ENCODE measurements at regions not wholly inside any gene's neighbourhood (a gene's known extent, or its start where the extent isn't known, plus 50 kb on each side); places are given as distances from the start of the nearest gene placed in this dataset.
"Not testable (repeated sequence)": the region's sequence is repeated elsewhere in the genome, so short reads cannot be mapped to it uniquely, and the experiment has no call there.

DNA sequence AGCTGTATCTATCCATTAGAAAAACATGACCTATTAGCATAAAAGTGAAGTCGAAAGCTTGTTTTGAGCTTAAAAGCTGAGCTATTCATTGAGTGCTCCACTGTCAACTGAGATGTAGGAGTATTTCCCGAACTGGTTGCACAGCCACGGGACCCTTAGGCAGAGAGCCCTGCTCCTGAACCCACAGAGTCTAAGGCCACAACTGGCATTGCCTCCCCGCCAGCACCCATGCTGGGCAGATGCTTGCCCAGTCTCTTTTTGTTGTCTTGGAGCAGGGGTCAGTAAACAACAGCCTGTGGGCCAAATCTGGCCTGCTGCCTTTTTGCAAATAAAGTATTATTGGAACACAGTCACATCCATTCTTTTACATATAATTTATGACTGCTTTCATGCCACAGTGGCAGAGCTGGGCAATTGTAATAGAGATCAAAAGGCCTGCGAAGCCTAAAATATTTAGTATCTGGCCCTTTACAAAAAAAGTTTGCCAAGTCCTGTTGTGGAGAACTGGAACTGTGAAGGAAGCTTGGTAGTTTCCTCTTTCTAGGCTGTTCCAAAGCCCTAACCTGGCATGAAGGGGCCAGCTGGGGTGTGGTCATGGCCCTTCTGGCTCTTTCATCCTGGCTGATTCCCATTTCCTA, 58.4 kb upstream of the WAPL start:
- no peak for DNase-seq (ENCODE audit: low spot score)

DNA sequence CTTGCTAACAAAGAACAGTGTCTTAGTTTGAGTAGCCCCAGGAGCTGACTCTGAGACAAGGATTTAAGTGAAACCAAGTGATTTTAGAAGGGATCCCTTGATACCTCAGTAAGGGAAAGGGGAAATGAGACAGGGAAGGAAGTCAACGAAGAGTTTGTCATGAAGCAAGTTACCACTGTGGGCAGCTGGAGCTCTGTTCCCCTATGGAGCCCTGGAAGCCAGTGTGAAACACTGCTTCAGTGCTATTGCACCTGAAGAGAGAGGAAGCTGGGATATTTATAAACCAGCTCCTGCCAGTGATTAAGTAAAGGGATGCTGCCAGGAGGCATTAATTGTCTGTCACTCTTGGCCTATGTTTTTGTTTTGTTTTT, 58.9 kb upstream of the WAPL start:
- no peak for DNase-seq (ENCODE audit: low spot score)

DNA sequence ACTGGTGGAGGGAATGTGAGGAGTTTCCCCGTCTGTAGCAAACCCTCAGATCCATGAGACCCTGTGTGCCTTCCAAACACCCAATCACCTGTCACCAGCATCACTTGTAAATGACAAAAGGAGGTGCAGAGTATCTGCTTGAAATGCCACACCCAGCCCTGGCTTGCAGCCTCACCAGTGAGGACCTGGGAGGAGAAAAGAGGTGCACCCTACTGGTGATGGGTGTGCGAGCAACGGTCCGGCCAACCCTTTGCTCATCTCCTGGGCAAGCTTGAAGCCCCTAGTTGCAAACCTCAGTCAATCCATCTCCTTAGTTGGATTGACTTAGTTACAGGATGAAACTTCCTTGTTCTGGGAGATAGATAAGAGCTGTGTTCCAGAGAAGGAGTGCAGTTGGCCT, 62.4 kb upstream of the WAPL start:
- no peak for DNase-seq (ENCODE audit: low spot score)

DNA sequence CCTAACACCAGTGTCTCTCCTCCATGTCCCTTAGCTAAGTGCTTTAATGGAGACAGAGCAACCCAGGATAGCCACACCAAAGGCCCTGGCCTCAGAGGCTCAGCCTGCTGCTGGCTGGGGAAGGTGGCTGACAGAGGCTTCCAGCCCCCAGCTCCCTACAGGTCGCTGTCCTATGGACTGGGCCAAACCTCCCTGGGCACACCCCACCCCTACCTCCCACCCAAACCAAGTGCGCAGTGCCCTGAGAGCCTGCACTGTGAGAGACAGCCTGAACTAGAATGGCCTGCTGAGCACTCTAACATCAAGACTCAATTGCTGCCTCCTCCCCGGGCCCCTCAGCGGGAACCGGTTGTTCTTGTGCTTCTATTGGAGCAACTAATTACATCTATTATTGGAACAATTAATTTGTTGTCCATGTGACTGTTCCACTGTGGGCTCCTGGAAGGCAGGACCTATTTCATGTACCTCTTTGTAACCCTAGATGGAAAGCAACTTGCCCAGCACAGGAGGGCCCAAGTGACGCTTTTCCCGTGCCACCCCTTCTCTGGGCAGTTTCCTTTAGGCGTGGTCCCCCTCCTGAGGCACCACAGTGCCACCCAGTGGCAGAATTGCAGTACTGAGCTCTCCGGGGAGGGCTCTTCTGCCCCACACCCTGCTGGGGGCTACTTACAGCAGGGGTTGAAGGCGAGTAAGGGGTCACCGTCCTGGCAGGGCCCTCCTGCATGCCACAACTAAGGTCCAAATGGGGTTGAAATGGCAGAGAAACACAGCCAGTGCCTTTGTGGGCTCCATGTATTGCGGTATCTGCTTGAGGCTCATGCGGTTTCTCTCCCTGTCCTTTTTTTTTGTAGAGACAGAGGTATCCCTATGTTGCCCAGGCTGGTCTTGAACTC, 63.7 kb upstream of the WAPL start:
- peak; percentile 77 for DNase-seq (ENCODE audit: low spot score)

DNA sequence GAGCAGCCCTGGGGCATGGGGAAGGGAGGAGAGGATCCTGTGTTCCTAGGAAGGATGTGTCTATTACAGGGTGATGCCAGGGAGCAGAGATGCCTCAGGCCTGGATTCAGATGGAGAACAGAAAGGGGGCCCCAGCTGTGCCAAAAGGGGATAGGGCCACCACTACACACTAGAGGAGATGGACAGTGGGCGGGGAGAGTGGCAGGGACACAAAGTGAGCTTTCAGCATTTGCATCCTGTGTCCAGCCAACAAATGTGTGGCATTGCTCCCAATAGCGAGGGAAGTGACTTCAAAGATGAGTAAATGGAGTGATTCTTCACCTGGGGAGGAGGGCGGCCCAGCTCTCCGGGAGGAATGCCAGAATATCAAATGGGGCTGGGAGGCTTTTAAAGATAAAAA, 64.9 kb upstream of the WAPL start:
- DNase-seq (ENCODE audit: low spot score) = no peak

DNA sequence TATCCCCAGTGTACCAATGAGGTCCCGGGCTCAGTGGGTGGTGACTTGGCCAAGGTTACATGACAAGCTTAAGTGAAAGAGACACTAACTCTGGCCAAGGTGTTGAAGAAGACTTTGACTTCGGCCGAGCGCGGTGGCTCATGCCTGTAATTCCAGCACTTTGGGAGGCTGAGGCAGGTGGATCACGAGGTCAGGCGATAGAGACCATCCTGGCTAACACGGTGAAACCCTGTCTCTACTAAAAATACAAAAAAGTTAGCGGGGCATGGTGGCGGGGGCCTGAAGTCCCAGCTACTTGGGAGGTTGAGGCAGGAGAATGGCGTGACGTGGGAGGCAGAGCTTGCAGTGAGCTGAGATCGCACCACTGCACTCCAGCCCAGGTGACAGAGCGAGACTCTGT, 65.6 kb upstream of the OPN4 start:
- not testable (repeated sequence) for DNase-seq (ENCODE audit: low spot score)

DNA sequence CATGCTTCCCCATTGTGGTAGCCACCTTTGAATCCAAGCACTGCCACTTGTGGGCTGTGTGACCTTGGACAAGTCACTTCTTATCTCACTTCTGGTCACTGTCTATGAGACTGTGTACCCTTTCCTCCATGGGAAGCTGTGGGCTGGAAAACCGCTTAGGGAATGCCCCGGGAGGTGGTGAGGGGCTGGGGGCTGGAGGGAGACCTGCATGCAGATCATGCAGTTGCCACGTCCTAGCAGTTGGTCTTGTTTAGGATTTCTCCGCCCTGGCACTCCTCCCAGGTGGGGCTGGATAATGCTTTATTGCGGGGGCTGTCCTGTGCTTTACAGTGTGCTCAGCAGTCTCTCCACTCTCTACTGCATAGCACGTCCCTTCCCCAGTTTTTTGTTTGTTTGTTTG, 62.9 kb upstream of the OPN4 start:
- no peak for DNase-seq (ENCODE audit: low spot score)

DNA sequence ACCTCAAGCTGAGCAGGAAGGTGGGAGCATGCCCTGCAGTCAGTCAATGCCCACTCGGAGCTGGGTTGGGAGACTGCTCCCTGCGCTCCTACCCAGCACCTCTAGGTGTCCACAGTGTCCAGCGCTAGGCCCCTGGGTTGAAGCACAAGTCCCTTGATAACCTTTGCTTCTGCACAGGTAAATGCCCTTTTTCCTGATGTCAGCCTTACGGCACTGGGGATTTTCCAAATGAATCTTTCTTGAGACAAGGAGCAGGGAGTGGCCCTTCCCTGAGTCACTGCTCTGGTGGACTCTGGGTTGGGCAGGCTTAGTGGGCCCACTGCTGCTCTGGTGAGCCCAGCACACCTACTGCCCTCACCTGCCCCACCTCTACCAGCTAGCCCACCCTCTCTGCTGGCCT, 61.9 kb upstream of the OPN4 start:
- DNase-seq (ENCODE audit: low spot score) = no peak

DNA sequence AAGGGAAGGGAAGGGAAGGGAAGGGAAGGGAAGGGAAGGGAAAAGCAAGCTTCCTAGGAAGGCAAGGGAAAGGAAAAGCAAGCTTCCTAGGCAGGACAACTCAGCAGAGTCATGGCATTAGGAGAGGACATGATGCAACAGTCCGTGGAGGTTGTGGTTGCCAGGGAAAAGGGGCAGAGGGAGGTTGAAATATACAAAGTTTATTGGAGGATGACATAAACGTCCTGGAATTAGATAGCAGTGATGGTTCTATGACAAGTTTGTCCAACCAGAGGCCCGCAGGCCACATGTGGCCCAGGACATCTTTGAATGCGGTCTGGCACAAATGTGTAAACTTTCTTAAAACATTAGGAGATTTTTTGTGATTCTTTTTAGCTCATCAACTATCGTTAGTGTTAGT, 59.8 kb upstream of the OPN4 start:
- no peak for DNase-seq (ENCODE audit: low spot score)

DNA sequence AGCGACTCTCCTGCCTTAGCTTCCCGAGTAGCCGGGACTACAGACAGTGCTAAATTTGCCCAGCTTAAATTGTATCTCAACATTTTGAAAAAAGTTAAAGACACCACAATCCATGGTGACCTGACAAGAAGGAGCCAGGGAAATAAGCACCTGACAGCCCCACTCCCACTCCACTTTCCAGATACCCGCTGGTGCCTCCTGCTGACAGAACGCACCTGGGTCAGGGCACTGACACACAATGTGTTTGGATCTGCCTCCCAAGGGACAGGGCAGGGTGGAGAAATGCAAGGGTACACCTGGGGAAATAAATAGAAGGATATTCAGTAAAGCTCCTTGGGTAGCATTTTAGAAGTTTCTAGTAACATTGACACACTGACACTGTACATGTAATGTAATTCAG, 58.9 kb upstream of the OPN4 start:
- DNase-seq (ENCODE audit: low spot score) = no peak

DNA sequence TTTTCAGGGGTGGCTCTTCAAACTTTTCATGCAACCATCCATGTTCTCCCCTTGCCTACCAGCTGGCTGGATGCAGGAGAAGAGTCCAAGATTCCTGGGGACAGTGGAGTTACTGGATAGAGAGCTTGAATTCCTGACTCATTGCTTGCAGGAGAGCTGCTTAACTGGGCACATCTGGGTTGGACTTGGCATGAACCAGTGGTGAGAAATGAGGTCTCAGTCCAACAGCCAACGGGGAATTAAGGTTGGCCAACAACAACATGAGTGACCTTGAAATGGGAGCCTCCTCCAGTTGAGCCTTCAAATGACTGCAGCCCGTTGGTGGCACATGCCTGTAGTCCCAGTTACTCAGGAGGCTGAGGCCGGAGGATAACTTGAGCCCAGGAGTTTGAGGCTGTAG, 58.1 kb upstream of the OPN4 start:
- no peak for DNase-seq (ENCODE audit: low spot score)

DNA sequence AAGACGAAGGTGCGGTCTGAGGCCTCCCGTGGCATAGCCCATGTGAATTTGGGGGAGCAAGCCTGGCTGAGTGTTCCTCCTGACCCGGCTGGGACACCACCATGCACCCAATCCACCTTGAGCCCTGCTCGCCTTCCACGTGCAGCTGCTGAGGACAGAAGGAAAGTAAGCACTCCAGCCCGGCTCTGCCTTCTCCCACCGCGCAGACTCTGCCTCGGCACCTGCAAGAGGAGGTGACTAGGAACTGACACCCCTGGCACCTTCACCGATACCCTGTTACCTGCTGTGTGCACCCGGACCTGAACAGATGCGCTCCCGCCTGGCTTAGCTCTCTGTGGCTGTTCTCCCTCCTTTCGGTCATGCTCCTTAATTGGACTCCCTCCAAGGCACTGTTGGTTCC, 57.0 kb upstream of the OPN4 start:
- DNase-seq (ENCODE audit: low spot score) = no peak

DNA sequence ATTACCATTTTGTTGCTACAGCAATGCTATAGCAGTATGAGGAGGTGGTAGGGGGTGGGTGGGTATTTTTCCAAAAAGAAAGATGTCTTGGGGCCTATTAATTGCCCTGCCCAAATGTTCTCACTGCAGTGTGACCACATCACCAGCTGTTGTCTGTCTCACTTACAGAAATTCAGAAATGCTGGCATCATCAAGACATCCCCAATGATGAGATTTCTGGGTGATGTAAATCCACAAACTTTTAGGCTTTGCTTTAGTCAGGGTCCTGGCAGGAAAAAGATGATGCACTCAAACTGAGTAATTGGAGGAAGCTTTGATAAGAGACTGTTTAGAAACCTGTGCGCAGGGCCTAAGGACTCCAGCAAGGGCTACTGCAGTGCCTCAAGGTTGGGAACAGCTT, 56.2 kb upstream of the OPN4 start:
- no peak for DNase-seq (ENCODE audit: low spot score)

DNA sequence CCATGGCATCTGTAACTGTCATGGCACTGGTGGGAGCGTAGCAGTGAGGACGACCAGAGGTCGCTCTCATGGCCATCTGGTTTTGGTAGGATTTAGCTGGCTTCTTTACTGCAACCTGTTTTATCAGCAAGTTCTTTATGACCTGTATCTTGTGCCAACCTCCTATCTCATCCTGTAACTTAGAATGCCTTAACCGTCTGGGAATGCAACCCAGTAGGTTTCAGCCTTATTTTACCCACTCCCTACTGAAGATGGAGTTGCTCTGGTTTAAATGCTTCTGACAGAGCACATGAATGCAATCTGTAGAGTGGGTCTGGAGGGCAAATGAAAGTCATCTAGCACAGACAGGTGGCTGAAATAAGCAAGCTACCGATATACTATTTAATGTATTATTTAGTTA, 55.3 kb upstream of the OPN4 start:
- no peak for DNase-seq (ENCODE audit: low spot score)

DNA sequence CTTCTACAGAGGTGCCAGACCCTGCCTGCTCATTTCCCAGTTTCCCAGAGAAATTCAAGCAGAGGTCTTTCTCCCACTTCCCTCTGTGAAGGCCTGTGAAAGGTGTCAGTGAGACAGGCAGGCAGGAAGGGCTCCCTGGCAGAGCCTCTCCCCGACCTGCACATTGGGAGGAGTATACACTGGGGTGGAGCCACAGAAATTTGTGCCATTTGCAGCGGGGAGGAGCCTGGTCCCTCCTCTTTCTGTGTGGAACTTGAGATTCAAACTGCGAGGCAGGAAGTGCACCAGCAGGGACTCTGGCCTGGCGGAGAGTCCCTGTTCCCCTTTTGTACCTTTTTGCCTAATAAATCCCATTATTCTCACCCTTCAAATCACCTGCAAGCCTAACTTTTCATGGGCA, 54.6 kb upstream of the OPN4 start:
- no peak for DNase-seq (ENCODE audit: low spot score)

DNA sequence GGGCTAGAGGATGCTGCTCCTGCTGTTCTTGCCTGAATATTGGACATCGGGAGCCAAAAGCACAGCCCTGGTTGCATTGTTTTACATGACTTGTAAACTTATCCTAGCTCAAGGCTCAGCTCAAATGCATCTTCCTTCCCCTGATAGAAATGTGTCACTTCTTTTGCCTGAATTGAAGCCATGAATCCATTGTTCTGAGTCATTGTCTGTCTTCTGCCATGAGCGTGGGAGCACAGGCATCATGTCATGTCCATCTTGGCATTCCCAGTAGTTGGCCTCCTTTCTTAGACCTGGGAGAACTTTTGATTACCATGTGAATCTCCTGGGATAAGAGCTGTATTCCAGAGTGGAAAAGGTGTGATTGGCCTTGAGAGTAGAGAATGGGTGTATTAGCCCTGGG, 54.1 kb upstream of the OPN4 start:
- DNase-seq (ENCODE audit: low spot score) = no peak

DNA sequence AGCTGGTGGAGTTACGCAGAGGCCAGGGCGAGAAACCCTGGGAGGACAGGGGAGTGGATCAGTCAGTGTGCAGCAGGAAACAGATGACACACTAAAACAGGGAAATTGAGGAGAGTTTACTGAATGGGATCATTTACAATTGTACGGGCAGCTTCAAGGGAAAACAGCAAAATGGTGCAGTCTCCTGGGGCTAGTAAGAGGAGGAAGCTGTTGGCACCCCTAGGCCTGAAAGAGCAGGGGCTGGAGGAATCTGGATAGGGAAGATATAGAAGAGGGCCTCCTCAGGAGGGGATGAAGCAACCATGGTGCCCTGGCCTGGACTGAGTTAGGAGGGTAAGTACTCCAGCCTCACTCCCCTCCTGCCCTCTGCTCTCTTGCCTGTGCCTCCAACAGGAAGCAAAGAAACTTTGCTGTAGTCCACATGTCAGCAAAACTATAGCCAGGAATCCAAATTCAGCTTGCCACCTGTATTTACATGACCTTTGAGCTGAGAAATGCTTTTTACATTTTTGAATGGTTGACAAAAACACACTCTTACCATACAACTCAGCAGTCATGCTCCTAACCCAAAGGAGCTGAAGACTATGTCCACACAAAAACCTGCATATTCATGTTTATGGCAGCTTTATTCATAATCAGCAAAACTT, 52.3 kb upstream of the OPN4 start:
- DNase-seq (ENCODE audit: low spot score) = no peak

DNA sequence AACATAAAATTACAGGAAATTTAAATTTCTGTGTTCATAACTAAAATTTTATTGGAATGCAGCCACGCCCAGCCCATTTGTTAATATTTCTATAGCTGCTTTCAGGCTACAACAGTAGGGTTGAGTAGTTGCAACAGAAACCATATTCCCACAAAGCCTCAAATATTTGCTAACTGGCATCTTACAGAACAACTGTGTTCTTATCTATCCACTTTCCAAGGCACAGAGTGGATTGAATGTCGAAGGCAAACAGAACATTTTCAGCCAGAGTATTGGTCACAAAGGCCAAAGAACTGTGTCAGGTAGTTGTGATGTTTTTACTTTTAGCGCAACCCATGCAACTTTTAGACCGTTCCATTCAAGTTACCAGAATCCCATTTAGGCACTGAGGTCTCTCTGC, 51.1 kb upstream of the OPN4 start:
- DNase-seq (ENCODE audit: low spot score) = no peak

Measured in hematopoietic multipotent progenitor cell treated with erythropoietin and hydrocortisone succinate and interleukin-3 and kit ligand, for 17 days (in vitro differentiated cells).